ENCODE measurements at regions not wholly inside any gene's neighbourhood (a gene's known extent, or its start where the extent isn't known, plus 50 kb on each side); places are given as distances from the start of the nearest gene placed in this dataset.
"Not testable (repeated sequence)": the region's sequence is repeated elsewhere in the genome, so short reads cannot be mapped to it uniquely, and the experiment has no call there.

DNA sequence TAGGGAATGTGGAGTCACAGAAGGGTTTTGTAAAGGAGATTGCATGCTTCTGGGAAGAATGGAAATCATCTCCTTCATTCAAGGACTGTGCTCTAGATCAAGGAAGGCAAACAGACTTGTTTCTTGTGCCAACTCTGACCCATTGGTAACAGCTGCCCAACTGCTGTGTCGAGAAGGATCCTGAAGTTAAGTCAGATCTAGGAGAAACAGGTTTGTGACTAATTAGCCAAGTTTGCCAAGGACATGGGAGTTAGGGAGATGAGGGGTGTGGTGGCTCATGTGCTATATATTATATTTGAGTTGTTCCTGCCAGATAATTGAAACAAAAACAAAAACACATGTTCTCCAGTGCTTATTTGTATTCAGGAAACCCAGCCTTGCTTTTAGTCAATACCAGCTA lies 251.2 kb upstream of the USP24 start:
- DNase-seq, result no peak

DNA sequence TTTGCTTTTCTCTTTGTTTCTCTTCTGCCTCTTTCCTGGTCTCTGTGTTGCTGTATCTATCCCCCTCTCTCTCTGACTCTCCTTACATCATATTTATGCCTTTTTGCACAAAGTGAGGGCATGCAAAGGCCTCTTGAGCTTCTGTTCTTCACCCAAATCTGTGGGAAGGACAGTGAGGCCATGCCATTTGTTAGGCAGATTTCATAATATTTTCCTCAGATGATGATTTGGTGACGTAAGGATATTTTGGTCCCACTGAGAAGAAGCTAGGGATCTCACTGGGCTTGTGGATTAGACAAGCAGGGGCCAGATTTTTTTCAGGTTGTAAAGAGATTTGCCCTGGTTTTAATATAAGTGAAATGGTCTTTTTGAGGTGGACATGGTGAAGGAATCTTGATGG lies 249.4 kb upstream of the USP24 start:
- DNase-seq, result no peak

DNA sequence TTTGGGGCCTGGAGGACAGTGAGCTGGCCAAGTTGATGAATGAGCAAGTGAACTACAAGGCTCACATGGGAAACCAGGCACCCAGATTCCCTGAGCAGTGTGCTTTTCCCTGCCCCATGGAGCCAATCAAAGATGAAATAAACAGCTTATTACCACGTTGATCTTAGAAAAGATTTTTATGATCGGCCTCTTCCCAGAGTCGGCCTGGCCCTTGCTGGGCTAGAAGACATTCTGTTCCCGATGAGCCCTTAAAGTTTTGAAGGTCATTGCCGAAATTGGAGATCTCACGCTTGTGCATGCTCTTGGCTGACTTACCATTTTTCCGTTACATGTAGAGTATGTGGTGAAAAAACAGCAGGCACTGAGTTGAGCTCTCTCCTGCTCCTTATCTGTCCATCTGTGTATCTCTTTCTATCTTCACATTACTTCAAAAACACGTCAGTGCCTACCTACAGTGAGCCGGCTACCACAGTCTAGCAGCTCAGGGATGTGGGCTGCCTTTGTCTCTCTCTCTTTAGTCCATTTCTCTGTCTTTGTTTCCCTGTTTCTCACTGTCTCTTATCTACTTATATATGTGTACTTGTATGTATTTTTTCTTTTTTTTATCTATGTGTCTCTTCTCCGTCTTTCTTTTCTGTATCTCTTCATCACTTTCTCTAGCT lies 248.8 kb upstream of the USP24 start:
- DNase-seq, result no peak

DNA sequence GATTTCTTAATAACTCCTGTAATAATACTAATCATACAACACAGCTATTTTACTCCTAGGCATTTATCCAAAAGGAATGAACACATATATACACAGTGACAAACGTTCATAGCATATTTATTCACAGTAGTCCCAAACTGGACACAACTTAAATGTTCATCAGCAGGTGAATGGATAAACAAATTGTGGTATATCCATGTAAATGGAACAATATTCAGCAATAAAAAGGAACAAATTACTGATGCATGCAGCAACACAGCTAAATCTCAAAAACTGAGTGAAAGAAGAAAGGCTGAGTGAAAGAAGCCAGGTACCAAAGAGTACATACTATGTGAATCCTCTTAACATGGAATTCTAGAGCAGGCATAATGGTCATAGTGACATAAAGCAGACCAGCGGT lies 242.7 kb upstream of the USP24 start:
- DNase-seq, result no peak

DNA sequence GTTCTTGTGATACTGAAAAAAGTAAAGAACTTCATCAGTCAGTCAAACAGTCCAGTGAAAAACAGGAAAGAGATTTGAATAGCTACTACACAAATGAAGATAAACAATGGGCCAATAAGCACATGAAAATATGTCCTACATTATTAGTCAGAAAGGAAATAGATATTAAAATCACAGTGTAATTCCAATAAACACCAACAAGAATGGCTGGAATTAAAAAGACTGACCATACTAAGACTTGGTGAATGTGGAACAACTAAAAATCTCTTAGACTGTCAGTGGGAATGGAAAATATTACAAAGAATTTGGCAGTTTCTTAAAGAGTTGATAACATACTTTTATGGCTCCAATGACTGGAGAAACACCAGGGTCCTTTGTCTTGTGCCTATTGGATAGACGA lies 241.8 kb upstream of the USP24 start:
- no peak for DNase-seq

DNA sequence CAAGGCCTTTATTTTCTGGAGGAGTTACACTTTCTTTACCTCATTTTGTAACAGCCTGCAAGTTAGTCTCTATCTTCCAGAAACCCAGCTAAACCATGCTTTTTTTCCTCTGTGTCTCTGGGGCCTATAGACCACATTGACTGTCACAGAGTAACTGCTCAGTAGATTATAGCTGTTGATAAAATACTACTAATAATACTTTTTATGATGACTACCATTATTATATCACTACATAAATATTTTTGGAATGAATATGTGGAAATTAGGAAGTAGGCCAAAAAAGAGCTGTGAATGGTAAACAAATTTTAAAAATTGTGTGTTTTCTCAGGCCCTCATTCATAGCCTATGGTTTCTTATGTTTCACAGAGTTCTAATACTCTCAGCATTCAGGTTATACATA lies 233.1 kb upstream of the USP24 start:
- no peak for DNase-seq

DNA sequence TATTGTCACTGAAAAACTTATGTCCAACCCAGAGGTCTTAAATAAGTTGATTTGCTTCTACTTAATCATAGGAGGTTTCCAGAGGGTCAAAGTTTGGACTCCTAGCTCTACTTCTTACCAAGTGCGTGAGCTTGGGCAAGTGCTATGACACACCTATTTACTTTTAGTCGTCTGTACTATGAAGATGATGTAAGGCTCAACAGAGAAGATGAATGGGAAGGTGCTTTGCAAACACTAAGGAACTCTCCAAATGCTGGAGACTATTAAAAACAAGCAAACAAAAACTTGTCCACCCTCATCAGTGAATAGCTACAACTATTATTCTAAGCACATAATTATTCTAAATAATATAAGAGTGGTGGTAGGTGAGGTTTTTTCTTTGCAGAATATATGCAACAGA lies 232.3 kb upstream of the USP24 start:
- DNase-seq, result no peak

DNA sequence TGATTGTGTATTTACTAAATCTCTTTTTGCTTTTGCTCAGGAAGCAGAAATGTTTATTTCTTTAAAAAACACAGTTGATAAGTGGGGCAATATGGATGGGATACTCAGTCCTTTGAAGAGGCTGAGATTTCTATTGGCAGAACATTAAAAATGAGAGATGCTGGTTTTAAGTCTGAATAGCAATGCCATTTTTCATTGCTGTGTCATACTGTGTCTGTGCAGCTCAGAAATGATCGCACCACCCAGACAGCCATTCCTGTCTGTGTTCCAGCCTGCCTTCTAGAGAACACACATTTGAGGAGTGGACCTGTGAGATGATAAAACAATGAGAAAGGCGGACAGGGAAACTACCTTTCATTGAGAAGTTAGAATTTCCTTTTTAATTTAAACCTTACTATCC lies 231.2 kb upstream of the USP24 start:
- DNase-seq, result no peak

DNA sequence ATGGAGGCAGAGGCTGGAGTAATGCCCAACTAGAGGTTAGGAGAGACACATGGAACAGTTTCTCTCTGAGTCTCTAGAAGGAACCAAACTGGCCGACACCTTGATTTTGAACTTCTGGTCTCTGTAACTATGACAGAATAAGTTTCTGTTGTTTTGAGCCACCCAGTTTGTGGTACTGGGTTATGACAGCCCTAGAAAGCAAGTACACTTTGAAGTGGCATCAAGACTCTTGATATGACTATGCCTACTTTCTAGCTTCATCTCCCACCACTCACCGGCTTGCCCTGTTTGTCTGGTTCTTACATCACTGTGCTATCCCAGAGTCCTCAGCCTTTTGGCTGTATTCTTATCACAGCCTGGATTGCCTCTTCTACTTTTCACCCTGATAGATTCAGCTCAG lies 230.3 kb upstream of the USP24 start:
- DNase-seq, result no peak

DNA sequence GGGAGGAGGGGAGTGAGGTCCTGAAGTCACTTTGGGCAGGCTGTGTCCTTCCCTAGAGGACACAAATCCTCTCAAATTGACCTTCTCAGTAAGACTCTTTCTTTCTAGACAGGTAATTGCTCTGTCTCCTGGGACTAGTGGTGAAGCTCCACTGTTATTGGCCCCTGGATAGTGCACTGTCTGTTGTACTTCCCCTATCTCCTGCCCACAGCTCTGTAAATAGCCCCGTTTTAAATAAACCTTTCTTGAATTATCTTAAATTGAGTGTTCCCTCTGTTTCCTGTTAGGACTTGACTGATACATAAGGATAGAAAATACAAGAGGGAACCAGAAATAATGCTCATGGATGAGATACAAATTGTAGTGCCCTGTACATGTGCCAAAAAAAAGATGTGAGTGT lies 229.5 kb upstream of the USP24 start:
- DNase-seq, result no peak

DNA sequence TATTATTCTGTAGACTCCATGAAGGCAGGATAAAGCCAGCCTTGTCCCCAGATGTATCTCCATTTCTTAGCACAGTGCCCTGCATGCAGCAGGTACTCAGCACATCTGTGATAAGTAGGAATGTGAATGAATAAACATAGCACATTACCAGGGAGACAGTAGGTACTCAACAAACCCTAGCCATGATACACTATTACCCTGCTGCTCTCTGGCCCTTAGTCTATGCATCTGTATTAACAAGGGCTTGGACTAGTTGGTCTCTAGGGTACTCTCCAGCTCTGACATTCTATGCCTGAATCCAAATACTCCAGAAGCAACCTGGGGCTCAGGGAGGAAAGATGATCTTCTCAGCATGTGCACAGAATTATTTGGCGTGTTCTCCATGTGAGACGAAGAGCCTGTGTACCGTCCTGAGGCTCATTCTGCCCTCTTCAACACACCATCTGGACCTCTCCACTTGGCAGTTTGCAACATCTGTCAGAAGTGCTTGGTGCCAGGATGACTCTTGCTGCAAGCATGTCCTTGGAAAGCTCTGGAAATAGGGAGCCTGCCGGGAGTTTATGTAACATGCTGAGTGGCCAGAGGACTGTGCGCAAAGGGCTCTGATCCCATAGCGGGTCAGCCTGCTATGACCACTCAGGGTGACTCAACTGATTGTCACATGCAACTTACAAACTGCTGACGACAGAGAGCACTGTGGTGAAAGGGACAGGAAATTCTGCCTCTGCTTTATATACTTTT lies 228.2 kb upstream of the USP24 start:
- no peak for DNase-seq

DNA sequence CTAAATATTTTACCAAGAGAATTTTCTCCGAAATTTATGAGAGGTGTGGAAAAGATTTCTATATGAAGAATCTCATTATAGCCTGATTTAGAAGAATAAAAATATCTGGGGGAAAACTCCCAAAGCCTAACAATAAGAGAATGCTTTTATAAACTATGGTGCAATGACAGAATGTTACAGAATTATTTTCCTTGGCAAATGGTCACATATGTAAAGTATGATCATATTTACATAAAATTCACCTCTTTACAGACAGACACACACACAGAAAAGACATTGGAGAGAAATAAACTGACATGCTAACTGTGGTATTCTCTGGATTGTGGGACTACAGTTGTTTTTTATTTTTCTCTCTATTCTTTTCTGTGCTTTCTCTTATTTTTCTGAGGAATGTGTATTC lies 226.3 kb upstream of the USP24 start:
- DNase-seq, result no peak

DNA sequence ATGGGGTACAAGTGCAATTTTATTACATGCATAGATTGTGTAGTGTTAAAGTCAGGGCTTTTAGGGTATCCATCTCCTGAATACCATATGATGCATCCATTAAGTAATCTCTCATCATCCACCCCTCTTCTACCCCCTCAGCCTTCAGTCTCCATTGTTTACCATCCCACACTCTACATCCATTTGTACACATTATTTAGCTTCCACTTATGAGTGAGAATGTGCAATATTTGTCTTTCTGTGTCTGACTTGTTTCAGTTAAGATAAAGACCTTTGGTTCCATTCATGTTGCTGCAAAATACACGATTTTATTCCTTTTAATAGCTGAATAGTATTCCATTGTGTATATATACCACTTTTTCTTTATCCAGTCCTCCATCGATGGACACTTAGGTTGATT lies 222.5 kb upstream of the USP24 start:
- DNase-seq, result no peak

DNA sequence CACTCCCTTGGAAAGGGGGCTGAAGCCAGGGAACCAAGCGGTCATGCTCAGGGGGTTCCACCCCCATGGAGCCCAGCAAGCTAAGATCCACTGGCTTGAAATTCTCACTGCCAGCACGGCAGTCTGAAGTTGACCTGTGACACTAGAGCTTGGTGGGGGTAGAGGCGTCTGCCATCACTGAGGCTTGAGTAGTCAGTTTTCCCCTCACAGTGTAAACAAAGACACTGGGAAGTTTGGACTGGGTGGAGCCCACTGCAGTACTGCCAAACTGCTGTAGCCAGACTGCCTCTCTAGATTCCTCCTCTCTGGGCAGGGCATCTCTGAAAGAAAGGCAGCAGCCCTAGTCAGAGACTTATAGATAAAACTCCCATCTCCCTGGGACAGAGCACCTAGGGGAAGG lies 215.6 kb upstream of the USP24 start:
- DNase-seq, result not testable (repeated sequence)

DNA sequence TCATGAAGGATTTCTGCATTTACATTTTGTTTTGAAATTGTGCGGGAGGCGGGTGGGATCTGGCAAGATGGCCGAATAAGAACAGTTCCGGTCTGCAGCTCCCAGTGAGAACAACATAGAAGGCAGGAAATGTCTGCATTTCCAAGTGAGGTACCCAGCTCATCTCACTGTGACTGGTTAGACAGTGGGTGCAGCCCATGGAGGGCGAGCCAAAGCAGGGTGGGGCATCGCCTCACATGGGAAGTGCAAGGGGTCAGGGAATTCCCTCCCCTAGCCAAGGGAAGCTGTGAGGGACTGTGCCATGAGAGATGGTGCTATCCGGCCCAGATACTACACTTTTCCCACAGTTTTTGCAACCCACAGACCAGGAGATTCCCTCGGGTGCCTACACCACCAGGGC lies 215.0 kb upstream of the USP24 start:
- not testable (repeated sequence) for DNase-seq

DNA sequence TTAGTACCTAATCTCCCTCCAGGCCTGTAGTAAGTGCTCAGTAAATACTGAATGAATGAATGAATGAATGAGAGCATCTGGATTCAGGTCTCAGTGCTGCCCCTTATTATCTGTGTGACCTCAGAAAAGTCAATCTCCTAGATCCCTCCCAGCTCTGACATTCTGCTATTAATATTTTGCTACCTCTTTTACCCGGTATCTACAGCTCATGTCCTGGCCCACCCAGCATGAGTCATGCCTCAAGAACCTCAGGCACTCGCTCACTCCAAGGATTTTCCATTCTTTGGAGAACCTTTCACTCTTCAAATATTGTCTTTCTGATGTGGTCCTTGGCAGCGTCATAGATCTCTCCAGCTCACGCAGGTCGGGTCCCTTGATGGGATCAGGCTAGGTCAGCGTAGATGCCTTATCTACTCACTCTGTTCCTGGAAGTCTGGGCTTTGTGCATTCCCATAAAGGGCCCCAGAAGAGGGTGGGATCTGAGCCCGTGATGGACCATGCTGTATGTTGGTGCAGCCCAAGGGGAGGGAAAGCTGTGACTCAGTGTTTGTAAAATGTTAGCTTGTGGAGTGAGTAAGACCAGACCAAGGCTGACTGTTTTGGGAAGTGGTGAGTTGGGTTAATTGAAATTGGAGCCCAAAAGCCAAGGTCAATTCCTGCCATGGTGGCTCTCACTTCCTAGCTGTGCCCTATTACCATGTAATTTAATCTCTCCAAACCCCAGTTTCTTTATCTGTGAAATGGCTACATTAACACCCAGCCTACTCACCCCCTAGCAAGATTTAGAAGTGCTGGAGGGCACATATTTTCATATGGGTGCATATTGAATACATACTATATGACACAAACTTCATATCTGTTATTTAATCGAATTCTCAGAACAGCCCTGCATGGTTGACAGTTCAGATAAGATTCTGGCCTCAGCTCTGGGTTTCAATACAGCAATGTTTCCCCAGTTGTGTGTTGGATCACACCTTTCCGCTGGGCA lies 214.1 kb upstream of the USP24 start:
- no peak for DNase-seq

DNA sequence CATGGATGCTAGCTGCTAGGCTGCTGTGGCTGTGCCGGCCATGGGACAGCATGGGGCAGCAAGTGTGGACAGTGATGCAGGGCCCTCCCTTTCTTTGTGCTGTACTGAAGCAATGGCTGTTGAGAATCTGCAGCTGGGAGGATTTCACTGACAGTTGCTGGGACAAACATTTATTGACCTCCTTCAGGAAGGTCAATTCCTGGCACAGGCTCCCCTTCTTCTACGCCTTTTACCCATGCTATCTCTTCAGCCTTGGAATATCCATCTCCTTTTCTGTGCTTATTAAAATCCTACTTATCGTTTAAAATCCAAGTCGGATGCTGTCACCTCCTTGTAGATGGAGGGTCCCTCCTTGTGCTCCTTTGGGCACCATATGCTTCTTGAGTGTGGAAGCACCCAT lies 213.1 kb upstream of the USP24 start:
- no peak for DNase-seq

DNA sequence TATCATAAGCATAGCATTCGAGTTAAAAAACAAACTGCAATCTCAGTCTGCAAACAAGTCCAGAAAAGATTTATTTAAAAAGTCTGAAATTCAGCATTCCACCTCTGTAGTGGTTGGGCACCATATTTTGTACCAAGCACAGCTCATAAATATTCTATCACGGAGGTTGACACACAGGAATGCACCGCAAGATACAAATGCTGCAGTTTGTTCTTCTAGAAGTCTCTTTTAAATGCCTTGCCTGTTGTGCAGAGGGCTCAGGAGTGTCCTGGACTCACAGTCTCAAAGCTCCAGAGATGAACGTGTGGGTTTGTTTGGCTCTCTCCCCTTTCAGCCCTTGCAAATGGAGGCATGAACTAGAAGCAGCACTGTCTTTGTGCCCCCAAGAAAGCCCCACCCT lies 212.4 kb upstream of the USP24 start:
- DNase-seq, result no peak

DNA sequence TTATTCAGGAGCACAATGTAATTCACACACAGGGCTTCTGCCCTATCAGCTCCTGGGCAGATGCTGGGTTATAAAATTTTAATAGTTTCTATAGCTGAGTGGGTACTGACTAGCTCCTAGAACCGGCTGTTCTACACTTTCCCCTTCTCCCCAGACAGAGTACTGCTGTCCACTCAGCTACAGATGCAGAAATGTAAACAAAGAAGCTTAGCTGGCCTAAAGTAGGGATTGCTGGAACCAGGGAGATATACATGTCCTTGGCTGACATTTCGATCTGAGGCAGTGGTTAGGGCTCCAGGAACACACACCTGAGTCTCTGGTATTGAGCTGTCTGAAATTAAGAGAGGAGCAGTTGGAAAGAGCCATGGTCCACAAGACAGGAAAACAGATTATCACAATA lies 211.5 kb upstream of the USP24 start:
- DNase-seq, result no peak

DNA sequence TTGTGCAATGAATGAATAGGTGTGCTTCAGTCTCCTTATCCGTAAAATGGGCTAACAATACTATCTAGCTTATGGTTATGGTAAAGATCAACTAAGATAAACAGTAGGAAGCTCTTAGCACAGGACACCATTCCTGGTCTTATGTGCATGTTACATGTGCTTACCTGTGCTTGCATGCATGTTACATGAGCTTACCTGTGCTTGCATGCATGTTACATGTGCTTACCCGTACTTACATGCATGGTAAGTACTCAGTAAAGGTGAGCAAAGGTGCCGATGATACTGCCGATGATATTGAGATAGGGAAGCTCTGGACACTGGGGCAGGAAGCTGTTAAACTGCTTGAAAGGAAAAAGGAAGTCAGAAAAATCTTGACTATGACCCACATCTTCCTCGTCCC lies 211.0 kb upstream of the USP24 start:
- no peak for DNase-seq

DNA sequence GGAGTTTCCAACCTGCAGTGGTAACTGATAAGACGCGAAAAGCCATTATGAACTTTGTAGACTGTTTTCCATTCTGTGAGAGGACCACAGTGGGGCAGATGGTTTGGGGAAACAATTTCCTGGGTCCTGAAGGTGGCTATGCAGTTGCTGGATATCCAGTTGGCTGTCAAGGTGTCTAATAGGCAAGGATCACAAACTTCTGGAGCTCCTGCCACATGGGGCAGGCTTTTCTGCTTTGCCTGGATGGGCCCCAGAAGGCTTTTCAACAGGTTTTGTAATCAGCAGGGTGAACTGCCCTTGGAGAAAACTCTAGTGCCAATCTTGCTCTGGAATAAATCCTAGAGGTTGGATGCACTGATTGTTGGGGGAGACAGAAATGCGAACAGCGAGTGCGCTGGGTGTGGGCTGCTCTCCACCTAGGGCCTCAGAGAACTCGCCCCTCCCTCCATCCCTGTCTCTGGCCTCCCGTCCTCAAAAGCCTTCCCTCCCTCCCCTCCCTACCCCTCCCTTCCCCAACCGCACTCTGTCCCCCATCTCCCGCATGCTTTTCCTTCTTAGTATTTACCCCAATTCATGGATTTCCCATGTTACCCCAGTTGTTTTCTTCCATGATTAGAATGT lies 210.3 kb upstream of the USP24 start:
- DNase-seq, result no peak

DNA sequence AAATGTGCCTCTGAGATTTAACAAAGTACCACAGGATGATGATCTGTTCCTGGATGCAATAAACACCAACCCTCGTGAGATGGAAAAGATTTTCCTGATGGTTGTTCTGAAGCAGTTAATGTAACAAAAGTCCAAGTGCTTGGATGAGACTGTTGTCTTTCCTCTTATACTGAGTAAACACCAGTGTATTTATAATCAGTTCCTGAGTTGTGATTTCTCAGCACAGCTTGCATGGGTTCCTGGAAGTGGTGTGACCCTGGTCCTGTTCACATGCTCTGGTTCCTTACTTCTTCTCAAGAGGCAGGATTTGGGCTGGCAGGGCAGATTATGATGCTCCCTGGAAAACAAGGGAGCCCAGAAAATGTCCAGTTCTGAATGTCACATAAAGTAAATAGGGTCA lies 208.2 kb upstream of the USP24 start:
- DNase-seq, result no peak

All from SHP77 treated with DMSO at 0.1 percent for 48 hours (cell line).